ENCODE measurements at regions not wholly inside any gene's neighbourhood (a gene's known extent, or its start where the extent isn't known, plus 50 kb on each side); places are given as distances from the start of the nearest gene placed in this dataset.

DNA sequence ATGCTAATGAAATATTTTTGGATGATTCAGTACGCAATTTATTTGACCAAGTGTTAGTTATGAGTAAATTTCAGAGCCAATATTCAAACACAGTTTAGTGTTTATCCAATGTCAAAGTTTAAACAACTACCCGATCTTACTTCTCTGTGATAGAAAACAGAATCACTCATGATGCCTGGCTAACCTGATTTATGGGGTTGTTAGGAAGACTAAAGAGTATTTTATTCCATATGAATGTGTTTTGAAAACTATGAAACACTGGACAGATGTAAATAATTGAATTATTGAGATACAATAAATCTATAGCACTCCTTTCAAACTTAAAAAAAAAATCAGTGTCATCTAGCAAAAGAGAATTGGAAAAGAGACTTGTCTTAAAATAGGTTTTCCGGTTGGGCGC is 1181.8 kb downstream of the EFNB2 start:
- DNase-seq (ENCODE audit: low spot score): no peak

- DNase-seq (ENCODE audit: low spot score): no peak
Observed at GRCh38 chr13:105349082-105349723, 1186.3 kb downstream of the EFNB2 start.

GRCh38 chr13:105346141-105346775 is 1189.2 kb downstream of the EFNB2 start:
- DNase-seq (ENCODE audit: low spot score): no peak

DNA sequence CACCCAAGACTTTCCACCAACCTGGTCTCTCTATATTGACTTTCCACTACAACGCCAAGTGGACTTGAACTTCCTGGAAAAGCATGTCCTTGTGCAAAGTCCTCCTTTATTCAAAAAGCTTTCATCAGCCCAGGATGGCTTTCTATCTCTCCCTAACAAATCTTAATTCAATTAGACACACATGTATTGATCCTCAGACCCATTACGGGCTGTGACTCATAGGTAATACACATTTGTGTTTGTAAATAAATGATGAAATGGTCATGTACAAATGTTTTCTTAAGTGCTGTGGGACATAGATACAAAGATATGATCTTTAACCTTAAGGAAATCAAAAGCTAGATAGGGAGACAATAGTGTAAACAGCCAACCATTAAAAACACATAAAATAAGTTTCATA is 1189.7 kb downstream of the EFNB2 start:
- no peak for DNase-seq (ENCODE audit: low spot score)

GRCh38 chr13:105345131-105345530 is 1190.3 kb downstream of the EFNB2 start:
- DNase-seq (ENCODE audit: low spot score): no peak

- DNase-seq (ENCODE audit: low spot score): no peak
Observed at GRCh38 chr13:105343134-105343806, 1192.2 kb downstream of the EFNB2 start.

GRCh38 chr13:105342281-105342820 is 1193.1 kb downstream of the EFNB2 start:
- DNase-seq (ENCODE audit: low spot score): no peak

DNA sequence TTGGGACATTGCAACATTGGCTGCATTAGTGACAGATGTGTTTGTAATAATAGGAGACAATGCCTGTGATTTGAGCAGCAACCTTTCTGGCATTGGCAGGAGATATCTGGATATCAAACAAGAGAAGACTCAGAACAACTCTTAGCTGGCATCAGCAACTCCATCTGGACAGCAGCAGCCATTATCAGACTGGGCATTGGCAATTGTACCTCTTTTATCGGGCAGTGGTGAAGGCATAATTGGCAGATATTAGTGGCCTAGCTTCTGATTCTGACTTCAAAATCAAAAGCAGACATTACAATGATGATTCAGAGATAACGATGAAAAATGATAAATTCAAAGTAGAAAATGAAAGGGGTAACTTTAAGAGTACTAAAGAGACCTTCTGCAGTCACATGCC is 1193.7 kb downstream of the EFNB2 start:
- no peak for DNase-seq (ENCODE audit: low spot score)

GRCh38 chr13:105341256-105341655 is 1194.2 kb downstream of the EFNB2 start:
- DNase-seq (ENCODE audit: low spot score): no peak

DNA sequence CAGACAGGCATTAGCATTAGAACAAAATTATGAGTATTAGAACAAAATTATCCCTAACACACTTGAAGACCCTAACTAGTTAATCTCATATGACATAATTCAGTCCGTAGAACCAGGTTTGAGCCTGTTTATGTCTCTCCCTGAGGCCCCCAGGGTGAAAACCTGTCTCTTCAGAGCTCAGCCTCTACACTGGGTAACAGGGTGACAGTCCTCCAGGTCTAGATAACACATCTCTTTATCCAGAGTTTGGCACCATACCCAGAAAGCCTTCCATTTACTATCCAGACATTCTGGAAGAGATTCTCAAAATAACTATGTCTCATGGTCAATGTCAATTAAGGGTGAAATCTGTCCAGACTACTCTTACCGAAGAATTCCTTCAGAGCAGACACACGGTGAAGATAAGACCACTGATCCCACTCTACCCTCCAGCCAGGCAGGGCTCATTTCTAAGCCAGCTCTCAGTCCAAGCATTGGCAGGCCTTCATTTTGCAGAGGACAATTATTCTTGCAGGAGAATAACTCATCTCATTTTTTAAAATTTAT is 1195.3 kb downstream of the EFNB2 start:
- no peak for DNase-seq (ENCODE audit: low spot score)

- DNase-seq (ENCODE audit: low spot score): no peak
Observed at GRCh38 chr13:105338773-105339172, 1196.7 kb downstream of the EFNB2 start.

DNA sequence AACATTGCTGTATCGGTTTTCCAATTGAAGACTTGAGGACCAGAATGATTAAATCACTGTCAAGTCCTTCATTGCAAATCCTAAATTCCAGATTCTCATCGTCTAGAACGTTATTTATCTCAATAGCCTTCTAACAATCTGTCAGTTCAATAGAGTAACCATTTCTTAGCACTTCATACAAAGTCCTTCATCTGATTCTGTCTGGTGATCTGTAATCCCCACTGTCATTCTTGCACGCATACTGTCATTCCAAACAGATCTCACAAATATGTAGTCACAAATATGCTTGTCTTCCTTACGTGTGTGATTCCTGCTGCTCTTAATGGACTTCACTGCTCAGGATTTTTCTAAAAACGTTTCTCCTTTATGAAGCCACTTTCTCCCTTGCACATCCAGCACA is 1197.5 kb downstream of the EFNB2 start:
- DNase-seq (ENCODE audit: low spot score): no peak

- DNase-seq (ENCODE audit: low spot score): no peak
Observed at GRCh38 chr13:105336706-105337576, 1198.5 kb downstream of the EFNB2 start.

- DNase-seq (ENCODE audit: low spot score): no peak
Observed at GRCh38 chr13:105334211-105334610, 1201.3 kb downstream of the EFNB2 start.

DNA sequence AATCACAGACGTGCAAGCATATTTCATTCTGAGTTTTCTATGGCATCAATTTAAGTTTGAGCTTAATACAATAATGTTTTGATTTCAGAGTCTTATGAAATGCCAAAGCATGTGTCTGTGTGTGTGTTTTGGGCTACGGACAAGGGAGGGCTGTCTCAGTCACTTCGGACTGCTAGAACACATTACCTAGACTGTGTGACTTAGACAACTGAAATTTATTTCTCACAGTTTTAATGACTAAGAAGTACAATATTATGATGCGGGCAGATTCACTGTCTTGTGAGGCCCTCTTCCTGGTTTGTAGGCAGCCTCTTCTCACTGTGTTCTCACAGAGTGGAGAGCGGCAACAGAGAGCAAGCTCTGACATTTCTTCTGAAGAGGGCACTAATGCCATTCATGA is 1202.0 kb downstream of the EFNB2 start:
- no peak for DNase-seq (ENCODE audit: low spot score)

DNA sequence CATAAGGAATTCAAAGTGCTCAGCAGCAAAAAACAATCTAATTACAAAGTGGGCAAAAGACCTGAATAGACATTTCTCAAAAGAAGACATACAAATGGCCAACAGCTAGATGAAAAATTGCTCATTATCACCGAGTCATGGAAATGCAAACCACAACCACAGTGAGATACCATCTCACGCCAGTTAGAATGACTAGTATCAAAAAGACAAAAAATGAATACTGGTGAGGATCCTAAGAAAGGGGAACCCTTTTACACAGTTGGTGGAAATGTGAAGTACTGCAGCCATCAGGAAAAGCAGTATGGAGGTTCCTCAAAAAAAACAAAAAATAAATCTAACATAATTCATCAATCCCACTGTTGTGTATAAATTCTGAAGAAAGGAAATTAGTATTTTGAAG is 1206.1 kb downstream of the EFNB2 start:
- DNase-seq (ENCODE audit: low spot score): no peak

GRCh38 chr13:105328212-105328611 is 1207.2 kb downstream of the EFNB2 start:
- no peak for DNase-seq (ENCODE audit: low spot score)

GRCh38 chr13:105327581-105328126 is 1207.8 kb downstream of the EFNB2 start:
- no peak for DNase-seq (ENCODE audit: low spot score)

DNA sequence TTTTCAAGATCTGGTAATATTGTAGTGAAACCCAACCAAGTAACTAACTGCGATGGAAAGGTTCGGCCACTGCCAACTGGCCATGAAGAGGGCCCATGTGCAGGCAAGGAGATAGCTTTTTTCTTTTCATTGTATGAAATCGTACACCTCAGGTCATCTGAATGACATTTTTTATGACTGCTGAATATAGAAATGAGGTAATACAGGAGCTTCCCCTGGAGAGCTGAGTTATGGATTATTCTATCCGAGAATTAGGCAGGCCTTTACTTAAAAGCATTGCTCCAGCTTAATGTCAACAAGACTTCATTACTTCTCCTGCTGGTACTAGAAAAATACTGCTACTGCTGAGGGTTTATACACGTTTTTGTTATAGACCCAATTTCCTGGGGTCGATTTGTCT is 1215.6 kb downstream of the EFNB2 start:
- DNase-seq (ENCODE audit: low spot score): no peak

GRCh38 chr13:105316731-105317130 is 1218.7 kb downstream of the EFNB2 start:
- no peak for DNase-seq (ENCODE audit: low spot score)

GRCh38 chr13:105312906-105313305 is 1222.6 kb downstream of the EFNB2 start:
- no peak for DNase-seq (ENCODE audit: low spot score)

- DNase-seq (ENCODE audit: low spot score): no peak
Observed at GRCh38 chr13:105311094-105311493, 1224.4 kb downstream of the EFNB2 start.

All from cerebellar cortex (tissue), 1 donor.